ENCODE measurements at regions not wholly inside any gene's neighbourhood (a gene's known extent, or its start where the extent isn't known, plus 50 kb on each side); places are given as distances from the start of the nearest gene placed in this dataset.
"Not testable (repeated sequence)": the region's sequence is repeated elsewhere in the genome, so short reads cannot be mapped to it uniquely, and the experiment has no call there.

GRCh38 chr10:52950578-52950977 is 178.0 kb upstream of the MBL2 start:
- Mint-ChIP-seq H3K4me1 (peaks cover 12% of the 10 kb centered on the region), H3K27ac (ENCODE audit: unreplicated experiment) (no peak overlapping the region), H3K27me3 (ENCODE audit: low read depth) (peaks cover 10% of the 10 kb centered on the region), H3K9me3 (peaks cover 7% of the 10 kb centered on the region), H3K4me3 (no peak overlapping the region), H3K36me3 (ENCODE audit: low read depth) (no peaks in the 10 kb centered on the region)
- TF ChIP-seq, protein P1, sequence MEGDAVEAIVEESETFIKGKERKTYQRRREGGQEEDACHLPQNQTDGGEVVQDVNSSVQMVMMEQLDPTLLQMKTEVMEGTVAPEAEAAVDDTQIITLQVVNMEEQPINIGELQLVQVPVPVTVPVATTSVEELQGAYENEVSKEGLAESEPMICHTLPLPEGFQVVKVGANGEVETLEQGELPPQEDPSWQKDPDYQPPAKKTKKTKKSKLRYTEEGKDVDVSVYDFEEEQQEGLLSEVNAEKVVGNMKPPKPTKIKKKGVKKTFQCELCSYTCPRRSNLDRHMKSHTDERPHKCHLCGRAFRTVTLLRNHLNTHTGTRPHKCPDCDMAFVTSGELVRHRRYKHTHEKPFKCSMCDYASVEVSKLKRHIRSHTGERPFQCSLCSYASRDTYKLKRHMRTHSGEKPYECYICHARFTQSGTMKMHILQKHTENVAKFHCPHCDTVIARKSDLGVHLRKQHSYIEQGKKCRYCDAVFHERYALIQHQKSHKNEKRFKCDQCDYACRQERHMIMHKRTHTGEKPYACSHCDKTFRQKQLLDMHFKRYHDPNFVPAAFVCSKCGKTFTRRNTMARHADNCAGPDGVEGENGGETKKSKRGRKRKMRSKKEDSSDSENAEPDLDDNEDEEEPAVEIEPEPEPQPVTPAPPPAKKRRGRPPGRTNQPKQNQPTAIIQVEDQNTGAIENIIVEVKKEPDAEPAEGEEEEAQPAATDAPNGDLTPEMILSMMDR (conservative IDR thresholded peaks at IDR 0.05): no peak
- DNase-seq (ENCODE audit: low read depth, low spot score): no peak

DNA sequence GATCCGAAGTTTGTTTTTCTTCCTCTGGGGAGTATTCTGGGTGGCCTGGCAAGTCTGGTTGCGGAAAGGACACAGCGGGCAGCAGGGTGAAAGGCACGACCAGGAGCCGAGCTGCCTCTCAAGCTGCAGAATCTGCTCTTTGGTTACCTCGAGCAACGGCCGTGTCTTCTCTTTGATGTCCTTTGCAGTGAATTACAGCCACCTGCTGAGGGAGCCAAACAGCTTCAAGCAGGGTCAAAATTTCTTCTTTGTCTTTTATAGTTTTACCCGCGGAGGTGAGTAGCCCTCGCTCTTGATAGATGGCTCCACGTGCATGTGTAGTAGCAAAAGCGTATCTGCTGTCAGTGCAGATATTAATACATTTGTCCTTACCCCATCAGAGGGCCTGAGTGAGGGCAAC is 177.3 kb upstream of the MBL2 start:
- no peak overlapping the region for H3K27ac Mint-ChIP-seq (ENCODE audit: unreplicated experiment)
- H3K9me3 Mint-ChIP-seq: peaks cover 7% of the 10 kb centered on the region
- no peaks in the 10 kb centered on the region for H3K36me3 Mint-ChIP-seq (ENCODE audit: low read depth)
- peaks cover 12% of the 10 kb centered on the region for H3K4me1 Mint-ChIP-seq
- TF ChIP-seq, protein P1 (conservative IDR thresholded peaks at IDR 0.05): peak; percentile 50
- H3K27me3 Mint-ChIP-seq (ENCODE audit: low read depth): peaks cover 10% of the 10 kb centered on the region
- no peak overlapping the region for H3K4me3 Mint-ChIP-seq
- DNase-seq (ENCODE audit: low read depth, low spot score): no peak

DNA sequence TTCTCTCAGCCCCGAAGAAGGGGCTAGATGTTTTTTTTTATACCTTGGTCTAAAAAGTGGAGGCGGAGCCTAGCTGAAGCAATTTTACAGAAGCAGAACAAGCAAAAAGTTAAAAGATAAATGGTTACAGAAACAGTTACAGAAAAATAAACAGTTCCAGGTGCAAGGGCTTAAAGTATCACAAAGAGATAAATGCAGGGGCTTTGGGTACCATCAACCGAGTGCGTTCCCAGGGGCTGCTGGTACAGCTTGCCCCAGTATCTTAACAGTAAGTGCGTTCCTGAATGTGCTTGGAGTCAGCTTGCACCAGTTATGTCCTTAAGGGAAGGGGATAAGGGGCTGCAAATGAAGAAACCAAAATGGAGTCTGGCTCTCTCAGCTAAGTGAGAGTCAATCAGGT is 173.9 kb upstream of the MBL2 start:
- H3K27me3 Mint-ChIP-seq (ENCODE audit: low read depth): peaks cover 6% of the 10 kb centered on the region
- peaks cover 8% of the 10 kb centered on the region for H3K4me1 Mint-ChIP-seq
- TF ChIP-seq, protein P1 (conservative IDR thresholded peaks at IDR 0.05): no peak
- no peak overlapping the region for H3K4me3 Mint-ChIP-seq
- H3K36me3 Mint-ChIP-seq (ENCODE audit: low read depth): no peaks in the 10 kb centered on the region
- H3K27ac Mint-ChIP-seq (ENCODE audit: unreplicated experiment): no peak overlapping the region
- DNase-seq (ENCODE audit: low read depth, low spot score): no peak
- peaks cover 4% of the 10 kb centered on the region for H3K9me3 Mint-ChIP-seq

- H3K27ac Mint-ChIP-seq (ENCODE audit: unreplicated experiment); DNase-seq (ENCODE audit: low read depth, low spot score); H3K4me1 Mint-ChIP-seq; H3K27me3 Mint-ChIP-seq (ENCODE audit: low read depth); H3K9me3 Mint-ChIP-seq; H3K36me3 Mint-ChIP-seq (ENCODE audit: low read depth); H3K4me3 Mint-ChIP-seq: not testable (repeated sequence)
Measured at GRCh38 chr10:52945521-52945920, 172.9 kb upstream of the MBL2 start.

DNA sequence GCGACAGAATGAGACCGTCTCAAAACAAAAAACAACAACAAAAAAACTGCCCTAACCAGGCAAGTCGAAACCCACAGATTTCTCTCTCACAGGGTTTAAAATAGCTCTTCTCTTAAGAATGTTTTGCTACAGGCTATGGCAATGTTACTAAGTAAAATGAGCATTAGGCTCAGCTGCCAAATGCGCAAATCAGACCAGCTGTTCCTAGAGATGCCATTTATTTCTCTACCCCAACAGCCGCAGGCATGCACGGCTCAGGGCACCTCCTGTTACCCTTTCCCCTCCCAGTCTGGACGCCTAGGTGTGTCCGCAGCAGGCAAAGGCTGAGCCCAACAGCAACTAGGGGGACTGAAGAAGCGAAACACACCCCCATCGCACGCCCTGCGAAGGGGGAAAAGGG is 168.3 kb upstream of the MBL2 start:
- Mint-ChIP-seq H3K27me3 (ENCODE audit: low read depth) (no peaks in the 10 kb centered on the region), H3K4me3 (no peak overlapping the region), H3K27ac (ENCODE audit: unreplicated experiment) (no peak overlapping the region), H3K9me3 (peaks cover 3% of the 10 kb centered on the region), H3K4me1 (no peaks in the 10 kb centered on the region), H3K36me3 (ENCODE audit: low read depth) (no peaks in the 10 kb centered on the region)
- TF ChIP-seq, protein P1 (conservative IDR thresholded peaks at IDR 0.05): no peak
- no peak for DNase-seq (ENCODE audit: low read depth, low spot score)

GRCh38 chr10:52939894-52940293 is 167.3 kb upstream of the MBL2 start:
- Mint-ChIP-seq H3K27me3 (ENCODE audit: low read depth) (no peaks in the 10 kb centered on the region), H3K9me3 (peaks cover 3% of the 10 kb centered on the region), H3K27ac (ENCODE audit: unreplicated experiment) (no peak overlapping the region), H3K36me3 (ENCODE audit: low read depth) (no peaks in the 10 kb centered on the region), H3K4me3 (no peak overlapping the region), H3K4me1 (no peaks in the 10 kb centered on the region)
- no peak for DNase-seq (ENCODE audit: low read depth, low spot score)
- TF ChIP-seq, protein P1 (conservative IDR thresholded peaks at IDR 0.05): no peak

Data from neural crest cell (in vitro differentiated cells).